GM12891 (cell line): ENCODE measurements at regions not wholly inside any gene's neighbourhood (a gene's known extent, or its start where the extent isn't known, plus 50 kb on each side); places are given as distances from the start of the nearest gene placed in this dataset.

ENCODE experiments used
- POLR2A ChIP-seq: IDR thresholded peaks from 2 replicates; pipeline ENCODE4 v1.6.1; 2011; ENCODE audit warnings: low read depth, low read length, control low read depth
- POLR2AphosphoS5 ChIP-seq: IDR thresholded peaks from 2 replicates; pipeline ENCODE4 v1.6.1; 2011; ENCODE audit warnings: low read depth, low read length, control low read depth

DNA sequence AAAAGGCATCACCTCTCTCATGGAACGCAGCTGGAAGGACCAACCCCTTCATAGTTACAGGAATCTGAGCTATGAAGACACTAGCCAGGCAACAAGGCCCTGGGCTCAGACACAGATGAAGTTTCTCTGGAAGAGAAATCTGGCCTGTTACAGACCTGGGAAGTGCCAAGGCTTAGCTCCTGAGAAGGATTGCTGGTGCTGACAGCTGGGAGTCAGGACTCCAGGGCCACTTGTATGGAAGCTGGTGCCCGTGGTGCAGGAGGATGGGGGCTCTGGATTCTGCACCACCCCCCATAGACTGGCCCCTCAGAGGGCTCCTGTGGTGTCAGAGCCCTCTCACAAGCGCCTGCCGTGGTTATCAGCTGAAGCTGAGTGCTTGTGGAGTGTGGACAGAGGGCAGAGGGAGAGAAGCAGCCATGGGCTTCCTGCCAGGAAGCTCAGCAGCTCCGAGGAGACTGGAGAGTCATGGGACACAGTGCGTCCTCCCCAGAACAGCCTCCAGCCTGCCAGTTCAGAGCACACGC lies 87.3 kb upstream of the LCLAT1 start:
- TF ChIP-seq POLR2AphosphoS5 (no peak), POLR2A (no peak)
